VCaP (cell line): ENCODE measurements at regions not wholly inside any gene's neighbourhood (a gene's known extent, or its start where the extent isn't known, plus 50 kb on each side); places are given as distances from the start of the nearest gene placed in this dataset.

ENCODE experiments used
- H3K27ac ChIP-seq: fragments of 450-650 bp; 2 replicates; pipeline ENCODE4 v1.5.1; 2017
- CTCF ChIP-seq: fragments of 450-650 bp; conservative IDR thresholded peaks from 2 replicates; pipeline ENCODE4 v1.5.1; 2017; ENCODE audit warnings: mild to moderate bottlenecking, moderate library complexity

DNA sequence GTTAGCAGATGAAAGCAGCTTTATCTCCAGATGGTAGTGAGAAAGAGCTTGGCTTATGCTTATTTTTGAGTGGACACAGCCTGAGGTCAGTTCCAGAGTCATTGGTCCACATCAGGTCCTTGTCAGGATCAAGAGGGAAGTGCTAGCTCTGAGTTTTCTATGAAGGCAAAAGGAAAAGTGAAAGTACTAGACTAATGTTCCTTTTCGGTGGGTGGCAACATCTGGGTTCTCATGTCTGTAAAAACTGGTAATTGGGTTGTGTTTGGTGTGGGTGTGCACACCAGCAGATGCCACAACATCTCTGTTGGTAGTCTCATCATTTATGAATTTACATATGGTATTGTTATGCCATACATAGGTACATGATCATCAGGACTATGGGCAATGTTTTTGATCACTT lies 210.5 kb downstream of the PWWP3B start:
- no peak for TF ChIP-seq CTCF
- H3K27ac ChIP-seq, result no peak overlapping the region

GRCh38 chrX:106391284-106391911 lies 220.4 kb upstream of the RADX start:
- TF ChIP-seq CTCF, result no peak
- no peak overlapping the region for H3K27ac ChIP-seq

DNA sequence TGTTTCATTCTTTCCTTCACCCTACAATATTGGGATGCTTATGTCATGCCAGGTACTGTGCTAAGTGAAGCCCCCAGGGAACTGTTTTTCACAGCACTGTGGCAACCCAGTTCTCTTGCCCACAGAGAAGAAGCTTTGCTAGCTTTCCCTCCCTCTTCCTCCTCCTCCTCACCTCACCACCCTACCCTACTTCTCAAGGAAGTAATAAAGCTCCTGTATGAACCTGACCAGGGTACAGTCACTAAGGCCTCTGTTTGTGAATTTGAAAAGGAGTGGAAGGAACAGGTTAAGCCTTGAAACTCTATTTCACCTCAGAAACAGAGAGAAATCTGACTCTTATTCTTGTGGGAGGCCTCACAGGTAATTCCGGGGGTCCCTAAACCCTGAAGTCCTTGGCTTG lies 219.4 kb upstream of the RADX start:
- TF ChIP-seq CTCF, result no peak
- no peak overlapping the region for H3K27ac ChIP-seq

GRCh38 chrX:106397788-106398538 lies 213.8 kb upstream of the RADX start:
- peak; percentile 43 for TF ChIP-seq CTCF
- H3K27ac ChIP-seq, result no peak overlapping the region

DNA sequence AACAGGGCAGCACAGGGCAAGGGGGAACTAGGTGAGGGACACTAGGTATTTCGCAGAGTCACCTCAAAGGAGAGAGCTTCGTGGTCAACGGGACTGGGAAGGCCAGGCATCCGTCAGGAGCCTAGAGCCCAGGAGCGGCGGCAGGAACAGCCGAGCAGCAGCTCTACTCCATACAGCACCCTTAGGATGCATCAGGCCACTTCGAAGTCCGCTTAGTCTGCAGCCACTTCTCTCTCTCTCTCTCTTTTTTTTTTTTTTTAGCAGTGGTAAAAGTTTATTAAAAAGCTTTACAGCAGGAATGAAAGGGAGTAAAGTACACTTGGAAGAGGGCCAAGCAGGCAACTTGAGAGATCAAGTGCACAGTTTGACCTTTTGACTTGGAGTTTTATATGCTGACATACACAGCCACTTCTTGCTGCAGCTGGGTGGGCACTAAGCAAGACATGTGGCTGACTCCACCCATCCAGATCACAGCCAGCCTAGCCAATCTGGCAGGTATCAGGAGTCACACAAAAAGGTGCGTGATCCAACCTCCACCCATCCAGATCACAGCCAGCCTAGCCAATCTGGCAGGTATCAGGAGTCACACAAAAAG lies 209.7 kb upstream of the RADX start:
- no peak overlapping the region for H3K27ac ChIP-seq
- TF ChIP-seq CTCF, result no peak

- peak; percentile 55 for TF ChIP-seq CTCF
- no peak overlapping the region for H3K27ac ChIP-seq
These were observed 207.3 kb upstream of the RADX start for GRCh38 chrX:106404512-106404911.

GRCh38 chrX:106415276-106415895 lies 196.4 kb upstream of the RADX start:
- TF ChIP-seq CTCF, result peak; percentile 65
- no peak overlapping the region for H3K27ac ChIP-seq
